Sigmoid colon (tissue), 4 donors: ENCODE measurements at regions not wholly inside any gene's neighbourhood (a gene's known extent, or its start where the extent isn't known, plus 50 kb on each side); places are given as distances from the start of the nearest gene placed in this dataset.

Experiments used
- POLR2A ChIP-seq, 2 donors: fragments of 450-650 bp; IDR thresholded peaks; one replicate each; pipeline ENCODE4 v1.6.1; 2016; ENCODE audit warnings: antibody characterized with exemption in 2 of 2, mild to moderate bottlenecking in 2 of 2, moderate library complexity in 2 of 2
- POLR2AphosphoS5 ChIP-seq, 4 donors: sonication (generic); formaldehyde crosslinking; IDR thresholded peaks; one replicate each; pipeline ENCODE4 v1.6.1; 2017; ENCODE audit warnings: antibody characterized with exemption in 4 of 4
- TF ChIP-seq, protein P1 (sequence below), 4 experiments: fragments of 450-650 bp in 3 of 4; fragments of 200-600 bp in 1 of 4; IDR thresholded peaks; one replicate each; pipeline ENCODE4 v1.5.1; 2016 to 2019; ENCODE audit warnings: antibody characterized with exemption in 4 of 4, mild to moderate bottlenecking in 3 of 4, moderate library complexity in 2 of 4

DNA sequence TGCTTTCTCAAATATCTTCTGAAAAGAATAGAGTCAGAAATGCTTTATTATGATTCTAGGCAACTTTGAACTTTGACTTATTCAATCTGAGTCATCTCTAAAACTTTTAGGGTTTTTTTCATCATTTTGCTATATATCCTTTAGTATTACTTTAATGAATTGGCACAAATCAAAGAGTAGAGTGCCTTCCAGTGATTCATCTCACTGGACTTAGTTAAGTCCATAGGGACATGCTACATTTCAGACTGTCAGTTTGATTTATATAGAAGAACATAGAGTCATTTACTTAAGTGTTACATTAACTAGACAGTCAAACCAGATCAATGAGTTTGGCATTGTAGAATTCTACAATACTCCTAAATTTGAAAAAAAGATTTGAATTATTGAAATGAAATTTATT, 1235.7 kb upstream of the MAP3K7 start:
- TF ChIP-seq, protein P1, sequence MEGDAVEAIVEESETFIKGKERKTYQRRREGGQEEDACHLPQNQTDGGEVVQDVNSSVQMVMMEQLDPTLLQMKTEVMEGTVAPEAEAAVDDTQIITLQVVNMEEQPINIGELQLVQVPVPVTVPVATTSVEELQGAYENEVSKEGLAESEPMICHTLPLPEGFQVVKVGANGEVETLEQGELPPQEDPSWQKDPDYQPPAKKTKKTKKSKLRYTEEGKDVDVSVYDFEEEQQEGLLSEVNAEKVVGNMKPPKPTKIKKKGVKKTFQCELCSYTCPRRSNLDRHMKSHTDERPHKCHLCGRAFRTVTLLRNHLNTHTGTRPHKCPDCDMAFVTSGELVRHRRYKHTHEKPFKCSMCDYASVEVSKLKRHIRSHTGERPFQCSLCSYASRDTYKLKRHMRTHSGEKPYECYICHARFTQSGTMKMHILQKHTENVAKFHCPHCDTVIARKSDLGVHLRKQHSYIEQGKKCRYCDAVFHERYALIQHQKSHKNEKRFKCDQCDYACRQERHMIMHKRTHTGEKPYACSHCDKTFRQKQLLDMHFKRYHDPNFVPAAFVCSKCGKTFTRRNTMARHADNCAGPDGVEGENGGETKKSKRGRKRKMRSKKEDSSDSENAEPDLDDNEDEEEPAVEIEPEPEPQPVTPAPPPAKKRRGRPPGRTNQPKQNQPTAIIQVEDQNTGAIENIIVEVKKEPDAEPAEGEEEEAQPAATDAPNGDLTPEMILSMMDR (IDR thresholded peaks at IDR 0.05): no peak
- TF ChIP-seq POLR2AphosphoS5 (IDR thresholded peaks at IDR 0.05) (no peak), POLR2A (IDR thresholded peaks at IDR 0.05) (no peak)
